NCI-H128 (cell line): ENCODE measurements at regions not wholly inside any gene's neighbourhood (a gene's known extent, or its start where the extent isn't known, plus 50 kb on each side); places are given as distances from the start of the nearest gene placed in this dataset.

Experiments used
- DNase-seq: peaks from one replicate; lab custom pipeline; 2025; ENCODE audit not compliant: unreplicated experiment; lab: John Stamatoyannopoulos, UW

DNA sequence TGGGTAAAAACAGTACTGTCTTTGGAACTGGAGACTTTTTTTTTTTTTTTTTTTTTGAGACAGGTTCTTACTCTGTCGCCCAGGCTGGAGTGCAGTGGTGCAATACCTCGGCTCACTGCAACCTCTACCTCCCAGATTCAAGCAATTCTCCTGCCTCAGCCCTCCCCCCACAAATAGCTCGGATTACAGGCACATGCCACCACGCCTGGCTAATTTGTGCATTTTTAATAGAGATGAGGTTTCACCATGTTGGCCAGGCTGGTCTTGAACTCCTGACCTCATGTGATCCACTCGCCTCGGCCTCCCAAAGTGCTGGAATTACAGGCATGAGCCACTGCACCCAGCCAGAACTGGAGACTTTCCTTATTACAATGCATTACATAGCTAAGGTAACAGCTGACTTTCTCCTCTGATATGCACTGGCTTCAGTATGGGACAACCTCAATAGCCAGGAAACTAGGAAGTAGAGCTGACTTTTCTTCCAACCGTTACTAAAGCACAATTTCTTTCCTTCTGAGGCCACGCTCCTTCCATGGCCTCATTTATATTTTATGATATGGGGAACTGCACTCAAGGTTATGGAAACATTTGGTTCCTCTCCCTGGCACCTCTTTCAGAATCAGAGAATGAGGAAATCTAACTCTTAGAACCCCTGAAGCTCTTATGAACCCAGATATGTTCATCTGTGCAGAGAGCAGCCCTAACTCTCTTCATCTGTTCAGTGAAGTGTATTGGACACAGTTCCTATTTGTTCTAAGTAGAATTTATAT, 53.5 kb upstream of the FAM9B start:
- DNase-seq = no peak

DNA sequence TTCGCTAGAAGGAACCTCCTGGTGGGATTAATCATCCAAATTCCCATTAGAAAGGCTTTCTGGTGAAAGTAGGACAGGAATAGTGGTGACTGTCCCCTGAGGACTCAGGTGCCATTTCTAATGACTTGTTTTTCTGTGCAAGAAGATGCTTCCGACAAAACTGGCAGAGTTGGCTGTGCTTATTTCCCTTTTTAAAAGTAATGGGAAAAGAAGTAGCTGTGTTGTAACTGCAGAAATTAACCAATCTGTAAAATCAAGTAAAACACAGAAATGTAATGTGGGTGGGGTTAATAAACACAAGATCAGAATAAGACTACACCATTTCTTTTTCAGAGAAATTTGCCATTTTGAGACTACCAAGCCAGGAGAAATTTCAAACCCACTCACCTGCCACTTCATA, 55.0 kb upstream of the FAM9B start:
- DNase-seq = no peak

DNA sequence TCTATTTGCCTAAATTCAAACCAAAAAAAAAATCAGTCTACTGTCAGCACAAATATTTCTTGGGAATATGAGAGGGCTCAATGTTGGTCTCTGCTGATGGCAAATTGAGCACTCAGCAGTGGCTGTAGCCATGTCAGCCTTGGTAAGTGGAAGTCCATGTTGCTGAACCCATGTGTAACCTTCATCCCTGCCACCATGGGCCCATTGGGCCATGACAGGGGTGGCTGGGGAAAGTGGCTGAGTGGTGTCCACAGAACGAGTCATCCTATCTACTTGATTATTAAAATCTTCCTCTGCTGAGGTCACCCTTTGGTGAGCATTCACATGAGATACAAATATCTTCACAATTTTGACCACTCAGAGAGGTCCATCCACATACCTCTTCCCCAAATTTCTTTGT, 56.8 kb upstream of the FAM9B start:
- DNase-seq = no peak

DNA sequence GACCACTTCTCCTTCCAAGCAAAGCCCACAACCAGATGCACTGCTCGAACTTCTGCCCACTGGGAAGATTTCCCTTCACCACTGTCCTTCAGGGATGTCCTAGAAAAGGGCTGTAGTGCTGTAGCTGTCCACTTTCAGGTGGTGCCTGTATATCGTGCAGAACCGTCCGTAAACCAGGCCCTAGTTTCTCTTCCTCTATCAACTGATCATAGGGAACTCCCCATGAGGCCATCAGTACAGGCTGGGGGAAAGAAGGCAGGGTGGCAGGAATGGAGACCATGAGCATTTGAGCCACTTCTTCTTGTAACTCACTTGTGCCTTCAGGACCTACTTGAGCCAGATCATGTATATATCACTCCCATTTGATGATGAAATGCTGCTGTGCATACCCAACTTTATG, 57.3 kb upstream of the FAM9B start:
- DNase-seq = no peak

DNA sequence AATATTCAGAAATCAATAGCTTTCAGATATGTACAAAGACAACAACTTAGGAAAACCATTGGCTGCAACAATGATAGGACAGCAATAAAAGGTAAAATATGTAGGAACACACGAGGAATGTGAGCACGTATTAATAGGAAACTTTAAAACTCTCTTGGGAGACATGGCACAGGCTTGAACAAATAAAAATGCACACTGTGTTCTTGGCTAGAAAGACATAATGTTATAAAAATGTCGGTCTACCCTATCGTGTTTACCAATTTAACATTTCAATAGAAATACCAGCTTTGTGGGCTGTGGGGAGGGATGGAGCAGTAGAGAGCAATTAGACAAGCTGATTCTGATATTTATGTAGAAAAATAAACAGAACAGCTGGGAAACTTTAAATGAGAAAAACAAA, 69.0 kb upstream of the FAM9B start:
- no peak for DNase-seq

DNA sequence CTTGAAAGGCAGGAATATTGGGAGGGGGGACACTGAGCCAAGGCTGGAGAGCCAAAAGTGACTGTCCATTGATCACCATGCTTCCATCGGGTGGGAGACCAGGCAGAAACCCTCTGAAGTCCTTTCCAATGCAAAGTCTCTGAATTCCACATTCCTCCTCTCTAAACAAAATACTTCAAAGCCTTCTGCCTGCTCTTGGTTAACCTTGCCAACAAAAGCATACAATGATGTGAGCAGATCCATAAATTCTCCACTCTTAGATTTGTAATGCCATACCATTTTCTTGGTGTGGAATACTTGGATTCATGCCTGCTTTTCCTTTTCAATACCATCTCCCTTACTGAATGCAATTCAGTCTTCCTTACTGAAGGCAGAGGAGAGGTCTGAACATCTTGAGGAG, 74.1 kb upstream of the FAM9B start:
- DNase-seq = no peak

DNA sequence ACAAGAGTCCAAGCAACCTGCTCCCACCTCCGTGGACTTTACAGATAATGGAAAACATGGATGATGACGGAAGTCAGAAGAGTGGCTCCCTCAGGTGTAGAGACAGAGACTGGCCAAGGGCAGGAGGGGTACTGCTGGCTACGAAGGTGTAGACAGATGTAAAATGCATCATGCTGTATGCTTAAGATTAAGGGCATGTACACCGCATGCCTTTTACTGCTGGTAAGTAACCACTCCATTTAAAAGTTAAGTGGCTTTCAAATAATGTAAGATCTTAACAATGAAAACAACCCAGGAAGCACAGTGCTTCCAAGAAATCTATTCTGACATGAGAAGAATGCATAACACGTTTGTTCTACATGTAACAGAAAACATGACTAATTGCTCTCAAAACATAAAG, 76.9 kb upstream of the FAM9B start:
- DNase-seq = peak; percentile 53

DNA sequence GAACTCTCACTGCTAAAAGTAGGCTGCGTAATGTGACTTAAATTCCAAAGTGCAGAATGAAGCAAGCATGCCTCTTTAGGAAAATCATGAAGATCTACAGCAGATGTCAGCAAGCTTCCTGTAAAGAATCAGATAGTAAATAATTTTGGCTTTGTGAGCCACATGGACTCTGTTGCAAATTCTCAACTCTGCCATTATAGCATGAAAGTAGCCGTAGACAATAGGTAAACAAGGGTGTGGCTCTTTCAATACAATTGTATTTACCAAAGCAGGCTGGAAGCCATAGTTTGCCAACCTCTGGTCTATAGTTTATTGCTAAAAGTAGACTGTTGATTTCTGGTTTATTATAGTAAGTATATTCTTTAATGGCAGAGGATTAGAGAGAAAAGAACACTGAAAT, 80.3 kb upstream of the FAM9B start:
- DNase-seq = no peak

DNA sequence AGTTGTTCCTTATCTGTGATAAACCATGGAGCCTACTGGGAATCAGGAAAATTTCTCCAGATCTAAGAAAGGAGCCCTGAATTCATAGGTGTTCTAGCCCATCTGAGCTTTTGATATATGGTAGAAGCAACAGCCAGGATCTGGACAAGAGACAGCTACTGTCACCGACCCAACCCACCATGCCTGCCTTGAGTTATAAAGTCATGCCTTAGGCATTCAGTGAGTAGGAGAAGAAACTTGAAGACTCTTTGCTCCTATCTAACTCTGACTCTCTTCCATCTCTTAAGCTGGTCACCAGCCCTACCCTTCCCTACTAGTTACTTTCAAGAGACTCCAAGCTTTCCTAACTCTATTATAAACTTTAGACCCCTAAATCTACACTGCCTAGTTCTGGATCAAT, 83.9 kb upstream of the FAM9B start:
- no peak for DNase-seq

DNA sequence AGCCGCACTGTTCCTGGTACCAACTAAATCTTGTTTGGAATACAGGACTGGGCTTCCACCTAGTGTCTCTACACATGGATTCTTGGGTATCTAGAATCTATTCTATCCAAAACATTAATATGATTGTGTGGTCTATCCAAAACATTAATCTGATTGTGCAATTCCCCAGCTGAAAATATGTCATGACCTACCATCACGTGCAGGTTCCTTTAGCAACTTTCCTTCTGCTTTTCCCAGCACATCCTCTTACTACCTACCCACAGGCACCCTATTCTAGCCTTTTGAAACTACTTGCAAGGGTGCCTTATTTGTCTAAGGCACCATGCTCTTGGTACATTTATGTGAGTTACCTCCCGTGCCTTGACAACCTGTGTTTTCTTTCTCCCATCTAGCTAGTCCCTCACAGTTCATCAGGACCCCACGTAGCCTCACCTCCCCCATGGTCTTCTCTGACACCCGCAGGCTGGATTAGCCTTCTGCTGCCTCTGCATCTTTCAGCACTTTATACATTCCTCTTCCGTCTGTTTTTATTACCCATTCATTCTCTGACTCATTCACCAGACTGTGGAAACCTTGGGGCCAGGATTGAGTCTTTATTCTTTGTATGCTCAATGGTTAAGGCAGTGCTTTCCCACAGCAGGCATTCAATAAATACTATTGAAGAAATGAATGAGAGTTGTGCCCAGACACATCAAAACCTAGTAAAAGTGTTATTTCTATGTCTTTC, 88.8 kb upstream of the FAM9B start:
- no peak for DNase-seq

DNA sequence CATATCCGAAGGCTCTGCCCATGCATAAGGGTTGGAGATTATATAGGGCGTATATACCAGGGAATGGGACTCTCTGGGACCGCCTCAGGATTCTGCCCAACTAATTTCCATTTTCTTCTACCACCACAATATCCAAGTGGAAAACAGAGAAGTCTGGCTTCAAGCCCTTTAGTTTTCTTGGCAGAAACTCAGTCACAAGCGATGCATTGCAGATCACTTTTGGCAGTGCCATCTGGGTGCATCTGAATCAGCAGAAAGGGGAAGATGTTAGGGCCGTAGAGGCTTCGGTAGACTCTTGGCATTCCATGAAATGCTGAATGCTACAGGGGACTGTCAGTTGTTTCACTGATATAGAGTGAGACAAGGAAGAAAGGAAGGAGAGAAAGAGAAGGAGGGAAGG, 94.1 kb upstream of the FAM9B start:
- no peak for DNase-seq

DNA sequence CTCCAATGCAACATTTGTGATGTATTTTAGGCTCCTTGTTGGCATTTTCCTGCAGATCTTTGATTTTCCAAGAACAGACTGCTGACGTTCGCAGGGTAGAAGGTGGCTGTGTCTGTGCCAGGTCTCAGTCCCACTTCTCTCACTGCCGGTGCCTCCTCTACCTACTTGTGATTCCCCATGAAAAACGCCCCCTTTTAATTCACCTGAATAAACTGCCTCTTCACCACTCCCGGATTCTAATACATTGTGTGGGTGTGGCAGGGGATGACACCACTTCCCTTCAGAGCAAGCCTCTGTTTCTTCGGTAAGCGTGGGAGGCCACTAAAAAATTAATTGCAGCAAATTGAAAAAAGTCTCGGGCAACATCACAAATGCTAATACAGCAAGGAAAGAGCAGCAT, 96.1 kb upstream of the FAM9B start:
- DNase-seq = no peak

DNA sequence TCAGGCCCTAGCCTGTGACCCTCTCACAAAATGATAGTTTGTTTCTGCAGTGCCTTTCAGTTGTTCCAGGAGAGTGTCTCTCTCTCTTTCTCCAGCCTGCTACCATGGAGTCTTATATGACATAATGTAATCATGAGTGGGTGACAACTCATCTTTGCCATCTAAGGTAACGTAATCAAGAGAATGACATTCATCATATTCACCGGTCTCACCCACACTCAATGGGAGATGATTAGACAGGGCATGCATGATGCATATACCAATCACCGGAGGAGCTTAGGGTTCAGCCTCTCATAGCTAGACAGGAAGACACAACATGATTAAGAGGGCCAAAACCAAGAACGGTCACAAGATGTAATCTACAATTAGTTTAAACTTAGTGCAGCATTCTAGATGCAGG, 97.1 kb upstream of the FAM9B start:
- DNase-seq = no peak

DNA sequence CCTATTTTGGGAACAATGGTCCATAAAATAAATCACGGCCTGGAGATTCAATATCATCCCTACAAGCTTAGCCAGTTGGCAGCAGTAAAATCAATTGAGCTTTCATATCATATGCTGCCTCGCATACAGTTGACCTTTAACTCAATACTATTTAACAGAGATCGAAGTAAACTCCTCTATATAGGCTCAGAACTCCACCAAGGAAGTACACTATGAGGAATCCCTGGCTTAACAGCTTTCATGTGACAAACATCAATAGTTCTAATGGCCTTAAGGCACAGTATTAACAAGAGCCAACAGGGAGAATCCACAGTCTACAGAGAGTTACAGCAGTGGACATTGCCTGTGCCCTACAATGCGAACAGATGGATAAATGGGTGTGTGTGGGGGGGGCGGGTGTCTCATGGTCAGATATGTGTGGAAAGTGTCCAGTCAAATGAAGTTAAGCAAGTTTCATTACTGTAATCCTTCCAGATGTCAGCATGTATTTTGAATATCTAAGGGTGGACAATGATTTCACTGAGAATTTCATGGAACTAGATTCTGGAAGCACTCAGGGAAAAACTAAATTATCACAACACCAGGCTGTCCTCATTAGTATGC, 98.2 kb upstream of the FAM9B start:
- no peak for DNase-seq

DNA sequence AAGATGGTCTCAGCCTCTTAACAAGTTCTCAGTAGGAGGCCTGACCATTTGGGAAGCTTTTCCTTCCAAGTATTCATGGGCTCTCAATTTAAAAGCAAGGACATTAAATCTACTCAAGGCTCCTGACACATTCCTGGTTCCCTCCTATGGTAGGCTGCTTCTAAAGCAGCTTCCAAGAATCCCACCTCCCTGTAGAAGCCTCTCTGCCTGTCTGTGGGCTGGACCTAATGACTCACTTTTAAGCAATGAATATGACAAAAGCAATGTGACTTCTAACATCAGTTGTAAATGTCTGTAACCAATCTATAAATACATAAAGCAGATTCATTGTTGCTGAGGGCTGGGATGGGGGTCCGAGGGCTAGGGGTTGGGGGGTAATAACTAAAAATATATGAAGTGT, 99.5 kb upstream of the FAM9B start:
- DNase-seq = no peak

DNA sequence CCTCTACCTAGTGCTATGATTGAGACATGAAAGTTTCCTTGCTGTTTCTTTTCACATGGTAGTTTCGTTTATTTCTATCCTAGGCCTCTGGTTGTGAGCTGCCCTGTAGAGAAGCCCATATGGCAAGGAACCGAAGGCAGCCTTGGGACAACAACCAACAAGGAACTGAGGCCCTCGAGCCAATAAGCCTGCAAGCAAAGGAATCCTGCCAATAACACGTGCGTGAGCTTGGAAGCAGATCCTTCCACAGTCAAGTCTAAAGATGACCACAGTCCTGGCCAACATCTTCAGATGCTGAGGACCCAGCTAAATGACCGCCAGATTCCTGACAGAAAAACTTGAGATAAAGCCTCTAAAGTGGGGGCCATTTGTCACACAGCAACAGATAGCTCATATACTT, 100.4 kb upstream of the FAM9B start:
- DNase-seq = no peak

DNA sequence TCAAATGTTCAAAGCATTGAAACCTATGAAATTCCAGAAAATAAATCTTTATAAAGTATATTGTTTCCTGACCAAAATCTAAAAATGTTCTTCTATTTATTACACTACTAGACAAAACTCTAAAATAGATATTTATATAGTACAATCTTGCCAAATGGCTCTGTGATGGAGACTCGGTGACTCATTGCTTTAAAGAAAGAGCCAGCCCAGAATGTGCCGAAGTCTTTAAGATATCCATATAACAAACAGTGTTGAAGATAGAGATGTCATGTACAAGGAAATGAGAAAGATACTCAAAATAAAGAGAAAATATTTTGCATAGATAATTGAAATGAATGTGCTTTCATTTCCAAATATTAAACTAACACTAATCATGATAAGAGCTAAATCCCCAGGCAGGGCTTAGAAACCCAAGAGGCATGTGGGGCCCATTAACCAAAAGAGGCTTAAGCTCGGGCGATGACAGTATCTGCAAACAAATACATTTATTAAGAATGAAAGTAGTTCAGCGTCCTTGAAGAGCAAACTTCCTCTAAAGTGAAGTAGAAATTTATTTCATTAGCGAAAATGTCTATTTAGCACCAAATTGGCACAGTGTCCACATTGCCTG, 102.1 kb upstream of the FAM9B start:
- no peak for DNase-seq

DNA sequence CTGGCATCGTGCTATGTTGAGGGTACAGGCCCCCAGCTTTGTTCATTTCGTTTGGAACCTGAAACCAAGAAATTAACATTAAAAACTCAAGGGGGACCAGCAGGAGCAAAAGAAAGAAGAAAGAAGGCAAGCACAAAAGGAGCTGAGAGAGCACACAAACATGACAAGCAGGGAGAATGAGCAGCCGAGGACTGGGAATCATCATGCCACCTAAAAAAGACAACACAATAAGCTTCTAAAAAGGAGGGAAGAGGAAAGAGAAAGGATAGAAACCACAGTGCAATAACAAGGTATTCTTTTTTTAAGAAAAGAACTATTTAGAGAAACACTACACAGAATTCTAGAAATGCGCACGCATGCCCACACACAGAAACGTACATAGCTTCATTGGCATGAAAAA, 103.2 kb upstream of the FAM9B start:
- DNase-seq = no peak

DNA sequence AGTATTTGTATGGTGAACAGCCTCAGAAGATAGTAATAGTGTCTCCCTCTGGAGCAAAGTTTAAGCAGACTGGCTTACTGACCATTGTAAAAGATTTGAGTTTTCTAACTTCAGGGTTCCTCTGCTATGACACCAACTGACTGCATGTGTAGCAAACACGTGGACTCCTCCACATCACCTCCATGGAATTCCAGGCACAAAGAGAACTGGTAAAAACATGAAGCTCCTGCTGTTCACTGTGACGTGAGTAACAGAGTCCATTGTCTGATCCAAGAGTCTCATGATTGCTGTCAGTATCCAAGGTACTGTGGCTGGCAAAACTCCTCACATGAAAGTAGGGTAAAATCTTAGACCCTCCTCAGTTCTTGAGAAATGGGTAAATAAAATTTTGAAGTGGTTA, 107.6 kb upstream of the FAM9B start:
- no peak for DNase-seq

DNA sequence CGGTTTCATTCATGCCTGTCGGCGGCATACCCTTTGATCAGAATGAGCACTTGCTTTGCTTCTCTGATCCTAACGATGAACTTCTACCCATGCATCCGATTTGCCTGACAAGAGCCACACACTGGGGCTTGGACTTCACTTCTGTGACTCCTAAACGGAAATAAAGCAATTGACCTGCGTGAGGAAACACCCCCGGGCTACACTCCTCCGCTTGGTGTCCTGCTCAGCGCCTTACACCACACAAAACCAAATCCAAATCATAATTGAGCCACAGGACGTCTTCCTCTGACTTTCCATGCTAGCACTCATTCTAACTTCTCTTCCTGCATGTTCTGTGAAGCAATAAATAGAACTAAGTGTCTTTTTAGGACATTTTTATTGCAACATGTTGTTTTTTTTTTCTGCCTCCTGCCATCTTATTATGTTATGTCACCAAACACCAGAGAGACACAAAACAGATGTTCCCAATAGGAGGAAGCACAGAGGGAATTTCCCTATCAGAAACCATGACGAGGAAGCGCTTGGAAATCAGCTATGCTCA, 110.8 kb upstream of the FAM9B start:
- DNase-seq = no peak

DNA sequence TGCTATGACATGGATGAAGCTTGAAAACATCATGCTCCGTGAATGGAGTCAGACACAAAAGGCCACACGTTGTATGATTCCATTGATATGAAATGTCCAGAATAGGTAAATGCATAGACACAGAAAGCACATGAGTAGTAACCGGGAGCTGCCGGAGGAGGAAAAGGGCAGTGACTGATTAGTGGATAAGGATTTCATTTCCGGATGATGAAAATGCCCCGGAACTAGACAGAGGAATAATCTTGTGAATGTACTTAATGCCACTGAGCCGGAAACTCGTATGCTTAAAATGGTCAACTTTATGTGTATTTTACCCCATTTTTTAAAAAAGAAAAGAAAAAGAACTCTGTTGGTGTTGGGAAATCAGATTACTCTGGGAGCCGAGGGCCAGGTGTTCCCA, 112.7 kb upstream of the FAM9B start:
- no peak for DNase-seq

DNA sequence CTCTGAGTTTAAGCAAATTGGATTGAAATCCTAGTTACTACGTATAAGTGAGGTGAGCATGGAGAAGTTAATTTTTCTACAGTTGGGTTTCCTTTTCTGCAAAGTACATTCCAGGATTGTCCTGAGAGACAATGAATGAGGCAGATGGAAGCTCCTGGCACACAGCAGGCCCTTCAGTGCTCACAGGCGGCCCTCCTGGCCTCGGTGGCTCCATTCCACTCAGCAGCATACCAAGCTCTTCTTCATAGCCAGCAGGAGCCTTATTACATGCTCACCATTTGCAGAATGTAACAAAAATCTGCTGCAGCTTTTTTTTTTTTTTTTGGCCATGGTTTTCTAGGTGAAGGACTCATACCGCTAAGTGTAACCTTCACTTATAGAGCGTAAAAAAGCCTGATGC, 113.2 kb upstream of the FAM9B start:
- no peak for DNase-seq
